LNCaP clone FGC (cell line): ENCODE measurements at regions not wholly inside any gene's neighbourhood (a gene's known extent, or its start where the extent isn't known, plus 50 kb on each side); places are given as distances from the start of the nearest gene placed in this dataset.

ENCODE experiments used
- DNase-seq: peaks from one replicate; pipeline ENCODE4 v3.0.0-alpha.2; 2011; ENCODE audit warnings: low read depth
- H3K4me3 ChIP-seq: 2 replicates; pipeline ENCODE4 v1.5.1; 2011; ENCODE audit warnings: mild to moderate bottlenecking, low read depth, low read length, control low read depth
- TF ChIP-seq, protein P1 (sequence below): IDR thresholded peaks from 2 replicates; pipeline ENCODE4 v1.5.1; 2012; ENCODE audit warnings: mild to moderate bottlenecking; ENCODE audit not compliant: control insufficient read depth, insufficient read depth; ENCODE audit errors: extremely low read depth

DNA sequence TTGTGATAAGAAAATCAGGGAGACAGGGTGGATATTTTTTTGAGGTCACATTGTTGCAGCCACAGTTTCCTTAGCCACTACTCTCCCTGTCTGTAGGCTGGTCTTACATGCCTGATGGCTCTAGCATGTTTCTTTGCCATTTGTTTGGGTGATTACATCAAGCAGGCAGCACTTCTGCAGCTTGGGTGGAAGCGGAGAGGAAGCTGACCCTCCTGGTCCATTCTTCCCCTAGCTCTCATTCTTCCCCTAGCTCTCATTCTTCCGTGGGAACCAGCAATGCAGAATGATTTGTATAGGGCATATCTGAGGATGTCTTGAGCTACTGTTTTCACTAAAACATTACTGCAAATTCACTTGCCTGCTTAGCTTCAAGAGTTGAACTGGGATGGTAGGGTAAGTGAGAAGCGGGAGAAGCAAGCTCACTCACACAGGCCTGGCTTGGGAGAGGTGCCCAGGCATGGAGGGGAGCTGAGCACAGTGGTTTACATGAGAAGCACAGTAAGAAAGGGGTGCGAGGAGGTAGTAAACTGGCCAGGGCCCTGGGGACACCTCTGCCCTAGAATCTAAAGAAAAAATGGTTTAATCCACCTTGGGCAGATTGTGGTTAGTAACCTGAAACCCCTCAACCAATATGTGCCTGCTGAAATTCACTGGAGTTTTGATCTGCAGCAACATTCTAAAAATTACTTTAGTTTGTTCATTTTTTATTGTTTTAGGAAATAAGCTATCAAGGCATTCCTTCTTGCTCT is 538.9 kb downstream of the RFC3 start:
- no peak overlapping the region for H3K4me3 ChIP-seq
- no peak for DNase-seq
- TF ChIP-seq, protein P1, sequence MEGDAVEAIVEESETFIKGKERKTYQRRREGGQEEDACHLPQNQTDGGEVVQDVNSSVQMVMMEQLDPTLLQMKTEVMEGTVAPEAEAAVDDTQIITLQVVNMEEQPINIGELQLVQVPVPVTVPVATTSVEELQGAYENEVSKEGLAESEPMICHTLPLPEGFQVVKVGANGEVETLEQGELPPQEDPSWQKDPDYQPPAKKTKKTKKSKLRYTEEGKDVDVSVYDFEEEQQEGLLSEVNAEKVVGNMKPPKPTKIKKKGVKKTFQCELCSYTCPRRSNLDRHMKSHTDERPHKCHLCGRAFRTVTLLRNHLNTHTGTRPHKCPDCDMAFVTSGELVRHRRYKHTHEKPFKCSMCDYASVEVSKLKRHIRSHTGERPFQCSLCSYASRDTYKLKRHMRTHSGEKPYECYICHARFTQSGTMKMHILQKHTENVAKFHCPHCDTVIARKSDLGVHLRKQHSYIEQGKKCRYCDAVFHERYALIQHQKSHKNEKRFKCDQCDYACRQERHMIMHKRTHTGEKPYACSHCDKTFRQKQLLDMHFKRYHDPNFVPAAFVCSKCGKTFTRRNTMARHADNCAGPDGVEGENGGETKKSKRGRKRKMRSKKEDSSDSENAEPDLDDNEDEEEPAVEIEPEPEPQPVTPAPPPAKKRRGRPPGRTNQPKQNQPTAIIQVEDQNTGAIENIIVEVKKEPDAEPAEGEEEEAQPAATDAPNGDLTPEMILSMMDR = no peak

DNA sequence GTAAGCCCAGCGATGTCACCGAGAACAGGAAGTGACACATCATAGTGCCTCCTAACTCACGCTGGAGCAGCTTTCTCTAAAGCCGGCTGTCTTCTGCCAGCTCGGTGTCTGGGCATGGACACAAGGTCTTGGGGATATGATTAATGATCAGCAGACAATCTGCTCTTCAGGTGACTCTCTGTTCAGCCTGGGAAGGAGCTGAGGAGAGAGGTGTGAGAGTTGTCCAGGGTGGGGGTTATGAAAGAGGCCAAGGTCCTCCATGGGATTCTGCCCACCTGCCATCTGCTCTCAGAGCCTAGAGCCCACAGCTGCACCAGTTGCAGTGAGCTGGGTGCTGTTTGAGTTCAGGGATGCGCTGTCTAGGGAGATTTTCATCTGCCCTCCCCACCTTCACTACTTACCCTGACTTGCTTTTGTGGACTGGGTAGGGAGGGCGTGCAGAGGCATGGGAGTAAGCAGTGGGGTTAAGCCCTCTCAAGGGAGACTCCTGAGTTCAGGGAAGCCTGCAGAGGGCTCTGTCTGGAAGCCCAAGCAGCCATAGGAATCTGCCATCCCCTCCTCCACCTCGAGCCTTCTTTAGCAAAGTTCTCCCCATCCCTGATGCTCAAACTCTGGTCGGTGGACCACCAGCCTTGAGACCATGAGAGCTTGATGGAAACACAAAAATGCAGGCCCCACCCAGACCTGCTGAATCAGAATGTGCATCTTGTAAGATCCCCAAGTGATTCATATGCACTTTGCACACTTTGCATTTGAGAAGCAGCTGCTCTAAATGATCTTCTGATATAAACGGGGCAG is 539.7 kb downstream of the RFC3 start:
- no peak for DNase-seq
- TF ChIP-seq, protein P1 = no peak
- H3K4me3 ChIP-seq = no peak overlapping the region

DNA sequence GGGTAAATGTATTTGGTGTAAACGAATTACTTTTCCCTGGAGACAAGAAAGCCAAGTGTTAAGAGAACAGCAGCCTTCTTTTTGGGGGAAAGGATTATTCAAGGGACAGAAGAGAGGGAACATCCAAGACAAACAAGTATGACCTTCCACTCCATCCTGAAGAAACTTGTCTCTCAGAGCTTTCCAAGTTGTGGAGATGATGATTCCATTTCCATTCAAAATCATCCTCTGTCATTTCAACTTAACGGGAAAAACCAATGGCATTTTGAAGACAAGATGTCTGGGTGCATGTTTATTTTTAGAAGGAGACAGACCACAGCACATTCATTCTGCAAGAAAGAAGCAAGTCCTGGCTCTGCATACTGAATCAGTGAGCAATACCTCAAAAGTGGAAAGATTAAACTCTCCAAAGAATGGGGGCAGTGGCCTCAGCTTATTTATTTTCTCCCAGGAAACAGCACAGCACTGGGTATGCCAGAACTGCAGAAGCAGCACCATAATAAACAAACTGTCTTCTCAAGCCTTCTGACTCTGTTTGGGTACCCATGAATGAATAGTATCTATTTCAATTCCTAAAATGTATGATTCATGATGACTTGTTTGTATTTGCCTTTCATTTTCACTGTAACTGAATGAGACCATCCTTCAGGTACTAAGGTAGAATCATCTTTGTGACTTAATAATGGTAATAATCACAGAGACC is 541.0 kb downstream of the RFC3 start:
- H3K4me3 ChIP-seq = no peak overlapping the region
- DNase-seq = no peak
- TF ChIP-seq, protein P1 = no peak

DNA sequence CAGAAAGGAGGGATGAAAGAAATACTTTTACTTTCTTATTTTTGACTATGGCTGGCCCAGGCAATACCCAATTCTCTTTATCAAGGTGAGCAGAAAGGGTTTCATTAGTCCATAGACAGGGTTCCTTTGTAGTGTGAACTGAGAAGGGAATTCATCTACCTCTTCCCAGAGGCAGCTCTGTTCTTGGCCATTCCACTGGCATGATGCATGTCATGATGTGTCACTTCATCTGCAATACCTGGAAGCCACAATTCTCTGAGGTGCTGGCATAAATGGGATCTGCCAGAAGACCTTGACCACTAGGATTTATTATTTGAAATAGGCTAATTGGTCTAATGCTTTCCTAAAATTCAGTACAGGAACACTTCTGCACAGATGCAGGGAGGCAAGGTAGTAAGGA is 542.8 kb downstream of the RFC3 start:
- no peak overlapping the region for H3K4me3 ChIP-seq
- DNase-seq = no peak
- TF ChIP-seq, protein P1 = no peak

DNA sequence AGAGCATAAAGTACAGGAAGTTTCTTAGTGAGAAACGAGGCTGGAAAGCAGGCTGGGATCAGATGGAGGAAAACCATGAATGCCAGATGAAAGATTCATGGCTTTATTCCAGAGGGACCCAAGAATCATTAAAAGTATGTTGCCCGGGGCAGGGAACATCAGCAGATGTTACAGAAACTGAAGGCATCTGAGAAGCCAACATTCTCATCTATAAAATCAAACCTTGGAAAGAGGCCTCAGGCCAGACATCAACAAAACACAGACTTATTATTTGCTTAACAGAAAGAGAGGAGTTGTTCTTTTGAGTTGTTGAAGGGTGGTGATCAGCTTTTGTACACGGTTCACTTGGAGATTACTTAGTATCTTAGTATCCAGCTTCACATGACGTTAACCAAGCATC is 543.6 kb downstream of the RFC3 start:
- H3K4me3 ChIP-seq = no peak overlapping the region
- TF ChIP-seq, protein P1 = no peak
- no peak for DNase-seq

DNA sequence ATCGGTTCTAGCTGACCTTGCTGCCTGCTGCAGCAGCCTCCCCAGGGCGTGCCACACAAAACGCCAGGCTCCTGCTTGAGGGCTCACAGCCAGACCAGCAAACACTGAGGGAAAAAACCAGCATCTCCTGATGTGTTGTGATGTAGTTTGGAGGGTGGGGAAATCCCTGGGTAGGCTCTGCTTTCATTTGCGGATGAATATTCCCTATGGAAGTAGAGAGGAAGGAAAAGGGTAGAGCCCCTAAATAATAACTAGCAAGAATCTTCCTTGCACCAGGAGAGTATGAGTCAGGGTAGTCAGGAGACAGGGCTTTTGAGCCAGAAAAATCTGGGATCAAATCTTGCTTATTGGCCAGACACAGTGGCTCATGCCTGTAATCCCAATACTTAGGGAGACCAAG is 545.3 kb downstream of the RFC3 start:
- DNase-seq = no peak
- H3K4me3 ChIP-seq = no peak overlapping the region
- TF ChIP-seq, protein P1 = no peak
